Thyroid gland (tissue), 4 donors: ENCODE measurements at regions not wholly inside any gene's neighbourhood (a gene's known extent, or its start where the extent isn't known, plus 50 kb on each side); places are given as distances from the start of the nearest gene placed in this dataset.

ENCODE experiments used
- DNase-seq, 2 donors: peaks; one replicate each; pipeline ENCODE4 v3.0.0-alpha.2; 2019
- H3K27ac ChIP-seq, 3 donors: fragments of 200-600 bp; sonication (generic); 1 replicate in 2 of 3; 2 replicates in 1 of 3; pipeline ENCODE4 v1.5.1; 2016 to 2019; ENCODE audit warnings: mild to moderate bottlenecking in 1 of 3, moderate library complexity in 1 of 3
- H3K27me3 ChIP-seq: fragments of 200-600 bp; sonication (generic); one replicate; pipeline ENCODE4 v1.5.1; 2019
- H3K36me3 ChIP-seq, 2 donors: fragments of 200-600 bp; sonication (generic); one replicate each; pipeline ENCODE4 v1.5.1; 2016 to 2019
- H3K4me1 ChIP-seq, 2 donors: fragments of 200-600 bp; sonication (generic); one replicate each; pipeline ENCODE4 v1.5.1; 2017 to 2019
- H3K4me3 ChIP-seq, 3 donors: fragments of 200-600 bp; sonication (generic); replicated peaks in 1 of 3; 1 replicate in 2 of 3; 2 replicates in 1 of 3; pipeline ENCODE4 v1.5.1; 2016; ENCODE audit warnings: mild to moderate bottlenecking in 1 of 3
- H3K9me3 ChIP-seq: fragments of 200-600 bp; sonication (generic); one replicate; pipeline ENCODE4 v1.5.1; 2017
- CTCF ChIP-seq, 6 experiments: fragments of 200-600 bp in 3 of 6; fragments of 450-650 bp in 3 of 6; sonication (generic) in 3 of 6; IDR thresholded peaks; one replicate each; pipeline ENCODE4 v1.5.1; 2016 to 2019; ENCODE audit warnings: antibody characterized with exemption in 6 of 6, mild to moderate bottlenecking in 2 of 6, inconsistent platforms in 1 of 6, moderate library complexity in 1 of 6
- POLR2A ChIP-seq, 2 donors: fragments of 450-650 bp; IDR thresholded peaks; one replicate each; pipeline ENCODE4 v1.6.1; 2017; ENCODE audit warnings: antibody characterized with exemption in 2 of 2, mild to moderate bottlenecking in 2 of 2, moderate library complexity in 1 of 2
- WGBS, 2 donors: methylation state at CpG; one replicate each; pipeline ENCODE4 v1.1.5; 2017; 5-methylcytosine and 5-hydroxymethylcytosine counted together
- intact Hi-C: fragments of 100-400 bp; cut with DNase I; formaldehyde crosslinking; loops from one replicate; pipeline ENCODE4 v1.15.1; 2023

GRCh38 chr4:124590480-124590879, 122.1 kb downstream of the ANKRD50 start:
- TF ChIP-seq POLR2A (IDR thresholded peaks at IDR 0.05) (no peak), CTCF (IDR thresholded peaks at IDR 0.05) (no peak)
- Histone ChIP-seq H3K36me3 (no peaks in the 10 kb centered on the region), H3K27me3 (no peaks in the 10 kb centered on the region), H3K4me1 (no peaks in the 10 kb centered on the region), H3K9me3 (no peaks in the 10 kb centered on the region), H3K4me3 (no peak overlapping the region), H3K27ac (no peak overlapping the region)
- intact Hi-C loops = no loop called here
- DNase-seq = no peak

GRCh38 chr4:124591637-124592036, 120.9 kb downstream of the ANKRD50 start:
- TF ChIP-seq CTCF (IDR thresholded peaks at IDR 0.05) = no peak
- no peak for TF ChIP-seq POLR2A (IDR thresholded peaks at IDR 0.05)
- intact Hi-C loops = no loop called here
- Histone ChIP-seq H3K36me3 (no peaks in the 10 kb centered on the region), H3K4me3 (no peak overlapping the region), H3K9me3 (no peaks in the 10 kb centered on the region), H3K27me3 (no peaks in the 10 kb centered on the region), H3K27ac (no peak overlapping the region), H3K4me1 (no peaks in the 10 kb centered on the region)
- no peak for DNase-seq
- 70 to 75% methylated on average over 2 of the region's 2 CpGs for WGBS, 2 donors

GRCh38 chr4:124593494-124593893, 119.0 kb downstream of the ANKRD50 start:
- H3K4me1 ChIP-seq = no peaks in the 10 kb centered on the region
- no peaks in the 10 kb centered on the region for H3K27me3 ChIP-seq
- H3K4me3 ChIP-seq = no peak overlapping the region
- no peaks in the 10 kb centered on the region for H3K9me3 ChIP-seq
- H3K27ac ChIP-seq = no peak overlapping the region
- no peaks in the 10 kb centered on the region for H3K36me3 ChIP-seq
- 90 to 91% methylated on average over 2 of the region's 2 CpGs for WGBS, 2 donors
- DNase-seq = no peak
- no peak for TF ChIP-seq POLR2A (IDR thresholded peaks at IDR 0.05)
- TF ChIP-seq CTCF (IDR thresholded peaks at IDR 0.05) = no peak
- intact Hi-C loops = no loop called here

GRCh38 chr4:124594945-124595344, 117.6 kb downstream of the ANKRD50 start:
- TF ChIP-seq POLR2A (IDR thresholded peaks at IDR 0.05) = no peak
- TF ChIP-seq CTCF (IDR thresholded peaks at IDR 0.05) = no peak
- H3K9me3 ChIP-seq = no peaks in the 10 kb centered on the region
- no peak for DNase-seq
- no peaks in the 10 kb centered on the region for H3K4me1 ChIP-seq
- intact Hi-C loops = no loop called here
- H3K36me3 ChIP-seq = no peaks in the 10 kb centered on the region
- no peaks in the 10 kb centered on the region for H3K27me3 ChIP-seq
- no peak overlapping the region for H3K4me3 ChIP-seq
- WGBS, 2 donors = 89 to 96% methylated on average over 1 of the region's 1 CpG
- H3K27ac ChIP-seq = no peak overlapping the region

- H3K27ac ChIP-seq = no peak overlapping the region
- H3K4me3 ChIP-seq = no peak overlapping the region
- H3K36me3 ChIP-seq = no peaks in the 10 kb centered on the region
- no peaks in the 10 kb centered on the region for H3K27me3 ChIP-seq
- no peak for DNase-seq
- no peaks in the 10 kb centered on the region for H3K9me3 ChIP-seq
- H3K4me1 ChIP-seq = no peaks in the 10 kb centered on the region
- intact Hi-C loops = no loop called here
- WGBS, 2 donors = 56 to 57% methylated on average over 4 of the region's 4 CpGs
- TF ChIP-seq CTCF (IDR thresholded peaks at IDR 0.05) (no peak), POLR2A (IDR thresholded peaks at IDR 0.05) (no peak)
Measured at GRCh38 chr4:124596816-124597215, 115.7 kb downstream of the ANKRD50 start.
